IMR-90 (cell line): ENCODE measurements at regions not wholly inside any gene's neighbourhood (a gene's known extent, or its start where the extent isn't known, plus 50 kb on each side); places are given as distances from the start of the nearest gene placed in this dataset.

Source experiments
- CEBPB ChIP-seq: IDR thresholded peaks from 2 replicates; pipeline ENCODE4 v1.6.1; 2012; ENCODE audit warnings: low read depth, low read length, improper control_type of control experiment
- CHD1 ChIP-seq: IDR thresholded peaks from 2 replicates; pipeline ENCODE4 v1.6.1; 2012; ENCODE audit warnings: low read depth, low read length, improper control_type of control experiment
- MXI1 ChIP-seq: IDR thresholded peaks from 2 replicates; pipeline ENCODE4 v1.6.1; 2012; ENCODE audit warnings: low read depth, mild to moderate bottlenecking, low read length, moderate library complexity, borderline replicate concordance
- POLR2A ChIP-seq: IDR thresholded peaks from 2 replicates; pipeline ENCODE4 v1.6.1; 2012; ENCODE audit warnings: mild to moderate bottlenecking, low read depth, low read length
- RFX5 ChIP-seq: IDR thresholded peaks from 2 replicates; pipeline ENCODE4 v1.8.0; 2012; ENCODE audit warnings: low read depth, mild to moderate bottlenecking, low read length, moderate library complexity
- USF2 ChIP-seq: fragments of 150-350 bp; IDR thresholded peaks from 2 replicates; pipeline ENCODE4 v1.6.1; 2017; ENCODE audit warnings: mild to moderate bottlenecking, antibody characterized with exemption, low read length, low read depth
- TF ChIP-seq, protein P1 (sequence below): conservative IDR thresholded peaks from 2 replicates; pipeline ENCODE4 v1.5.1; 2012; ENCODE audit warnings: mild to moderate bottlenecking, low read depth, low read length, improper control_type of control experiment

DNA sequence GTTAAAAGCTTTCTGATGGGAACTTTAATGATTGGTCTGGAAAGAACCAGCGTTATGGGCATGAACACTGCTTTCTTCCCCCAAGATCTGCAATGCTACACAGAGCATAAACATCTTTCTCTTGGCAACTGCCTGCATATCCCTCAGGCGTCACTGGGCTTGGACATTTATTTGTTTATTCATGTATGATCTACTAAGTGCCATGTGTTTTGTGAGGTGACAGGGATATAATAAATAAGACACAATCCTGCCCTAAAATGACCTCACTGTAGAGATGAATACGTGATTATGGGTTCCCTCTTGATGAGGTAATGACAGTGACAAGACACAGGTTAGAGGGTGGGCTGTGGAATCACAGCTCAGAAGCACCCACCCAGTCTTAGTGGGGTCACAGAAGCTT is 485.3 kb downstream of the PDCD6IP start:
- TF ChIP-seq, protein P1, sequence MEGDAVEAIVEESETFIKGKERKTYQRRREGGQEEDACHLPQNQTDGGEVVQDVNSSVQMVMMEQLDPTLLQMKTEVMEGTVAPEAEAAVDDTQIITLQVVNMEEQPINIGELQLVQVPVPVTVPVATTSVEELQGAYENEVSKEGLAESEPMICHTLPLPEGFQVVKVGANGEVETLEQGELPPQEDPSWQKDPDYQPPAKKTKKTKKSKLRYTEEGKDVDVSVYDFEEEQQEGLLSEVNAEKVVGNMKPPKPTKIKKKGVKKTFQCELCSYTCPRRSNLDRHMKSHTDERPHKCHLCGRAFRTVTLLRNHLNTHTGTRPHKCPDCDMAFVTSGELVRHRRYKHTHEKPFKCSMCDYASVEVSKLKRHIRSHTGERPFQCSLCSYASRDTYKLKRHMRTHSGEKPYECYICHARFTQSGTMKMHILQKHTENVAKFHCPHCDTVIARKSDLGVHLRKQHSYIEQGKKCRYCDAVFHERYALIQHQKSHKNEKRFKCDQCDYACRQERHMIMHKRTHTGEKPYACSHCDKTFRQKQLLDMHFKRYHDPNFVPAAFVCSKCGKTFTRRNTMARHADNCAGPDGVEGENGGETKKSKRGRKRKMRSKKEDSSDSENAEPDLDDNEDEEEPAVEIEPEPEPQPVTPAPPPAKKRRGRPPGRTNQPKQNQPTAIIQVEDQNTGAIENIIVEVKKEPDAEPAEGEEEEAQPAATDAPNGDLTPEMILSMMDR = no peak
- no peak for TF ChIP-seq POLR2A
- no peak for TF ChIP-seq RFX5
- TF ChIP-seq USF2 = no peak
- no peak for TF ChIP-seq MXI1
- TF ChIP-seq CHD1 = no peak
- TF ChIP-seq CEBPB = no peak
